ENCODE measurements at regions not wholly inside any gene's neighbourhood (a gene's known extent, or its start where the extent isn't known, plus 50 kb on each side); places are given as distances from the start of the nearest gene placed in this dataset.

DNA sequence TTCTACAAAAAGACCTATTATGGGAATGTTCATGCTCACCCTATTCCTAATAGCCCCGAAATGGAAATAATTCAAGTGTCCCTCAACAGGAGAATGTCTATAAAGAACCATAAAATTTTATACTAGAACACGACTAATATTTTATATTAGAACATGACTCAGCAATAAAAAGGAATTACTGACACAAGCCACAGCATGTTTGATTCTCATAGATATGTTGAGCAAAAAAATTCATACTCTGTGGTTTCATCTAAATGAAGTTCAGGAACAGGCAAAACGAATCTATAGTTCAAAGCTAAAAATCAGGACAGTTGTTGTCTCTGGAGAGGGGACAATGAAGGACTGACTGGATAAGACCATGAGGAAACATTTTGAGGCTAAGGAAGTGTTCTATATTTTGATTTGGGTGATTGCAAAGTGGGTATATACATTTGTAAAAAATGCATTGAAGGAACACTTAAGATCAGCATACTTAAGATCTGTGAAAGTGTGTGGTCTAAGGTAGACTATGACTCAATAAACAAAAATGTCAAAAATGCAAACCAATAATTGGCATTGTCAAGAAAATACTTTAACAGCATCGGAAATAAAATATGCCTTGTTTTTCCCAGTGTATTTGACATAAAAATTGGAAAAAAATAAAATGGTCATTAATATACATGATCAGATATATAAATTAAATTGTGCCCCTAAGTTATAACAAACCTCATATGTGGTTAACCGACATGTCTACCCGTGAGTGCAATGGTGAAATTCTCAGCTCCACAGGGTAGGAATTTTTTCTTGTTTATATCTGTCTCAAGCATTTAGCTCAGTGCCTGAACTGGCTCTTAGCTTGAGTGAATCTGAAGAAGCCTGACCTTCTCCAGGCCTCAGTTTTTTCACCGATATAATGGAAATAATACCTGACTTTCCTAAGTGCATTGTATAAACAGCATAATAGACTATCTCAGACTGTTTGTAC is 124.9 kb upstream of the CTTNBP2 start:
- TF ChIP-seq EZH2phosphoT487 (IDR thresholded peaks at IDR 0.05; ENCODE audit: insufficient read depth, low read depth) (no peak), EZH2 (IDR thresholded peaks at IDR 0.05; ENCODE audit: insufficient read depth, poor library complexity, severe bottlenecking) (no peak)

Data from GM23248 (cell line).